ENCODE measurements at regions not wholly inside any gene's neighbourhood (a gene's known extent, or its start where the extent isn't known, plus 50 kb on each side); places are given as distances from the start of the nearest gene placed in this dataset.
"Not testable (repeated sequence)": the region's sequence is repeated elsewhere in the genome, so short reads cannot be mapped to it uniquely, and the experiment has no call there.

- peaks cover 15% of the 10 kb centered on the region for H3K9me3 Mint-ChIP-seq (ENCODE audit: unreplicated experiment)
- H3K36me3 Mint-ChIP-seq (ENCODE audit: low read depth, unreplicated experiment): no peaks in the 10 kb centered on the region
Observed at GRCh38 chr12:131422187-131422520, 288.7 kb upstream of the SFSWAP start.

GRCh38 chr12:131422744-131423143 is 288.1 kb upstream of the SFSWAP start:
- H3K4me3 Mint-ChIP-seq (ENCODE audit: unreplicated experiment): no peak overlapping the region
- no peak for DNase-seq (ENCODE audit: low spot score)
- TF ChIP-seq, protein P1, sequence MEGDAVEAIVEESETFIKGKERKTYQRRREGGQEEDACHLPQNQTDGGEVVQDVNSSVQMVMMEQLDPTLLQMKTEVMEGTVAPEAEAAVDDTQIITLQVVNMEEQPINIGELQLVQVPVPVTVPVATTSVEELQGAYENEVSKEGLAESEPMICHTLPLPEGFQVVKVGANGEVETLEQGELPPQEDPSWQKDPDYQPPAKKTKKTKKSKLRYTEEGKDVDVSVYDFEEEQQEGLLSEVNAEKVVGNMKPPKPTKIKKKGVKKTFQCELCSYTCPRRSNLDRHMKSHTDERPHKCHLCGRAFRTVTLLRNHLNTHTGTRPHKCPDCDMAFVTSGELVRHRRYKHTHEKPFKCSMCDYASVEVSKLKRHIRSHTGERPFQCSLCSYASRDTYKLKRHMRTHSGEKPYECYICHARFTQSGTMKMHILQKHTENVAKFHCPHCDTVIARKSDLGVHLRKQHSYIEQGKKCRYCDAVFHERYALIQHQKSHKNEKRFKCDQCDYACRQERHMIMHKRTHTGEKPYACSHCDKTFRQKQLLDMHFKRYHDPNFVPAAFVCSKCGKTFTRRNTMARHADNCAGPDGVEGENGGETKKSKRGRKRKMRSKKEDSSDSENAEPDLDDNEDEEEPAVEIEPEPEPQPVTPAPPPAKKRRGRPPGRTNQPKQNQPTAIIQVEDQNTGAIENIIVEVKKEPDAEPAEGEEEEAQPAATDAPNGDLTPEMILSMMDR (IDR thresholded peaks at IDR 0.05; ENCODE audit: unreplicated experiment): no peak
- H3K4me1 Mint-ChIP-seq (ENCODE audit: unreplicated experiment): no peaks in the 10 kb centered on the region
- H3K36me3 Mint-ChIP-seq (ENCODE audit: low read depth, unreplicated experiment): no peaks in the 10 kb centered on the region
- peaks cover 3% of the 10 kb centered on the region for H3K27me3 Mint-ChIP-seq (ENCODE audit: unreplicated experiment)
- peaks cover 15% of the 10 kb centered on the region for H3K9me3 Mint-ChIP-seq (ENCODE audit: unreplicated experiment)
- no peak overlapping the region for H3K27ac Mint-ChIP-seq (ENCODE audit: unreplicated experiment)

More at GRCh38 chr12:131422187-131422520, 288.7 kb upstream of the SFSWAP start:
- TF ChIP-seq, protein P1 (IDR thresholded peaks at IDR 0.05; ENCODE audit: unreplicated experiment): no peak
- Mint-ChIP-seq H3K27ac (ENCODE audit: unreplicated experiment) (no peak overlapping the region), H3K4me1 (ENCODE audit: unreplicated experiment) (no peaks in the 10 kb centered on the region), H3K4me3 (ENCODE audit: unreplicated experiment) (no peak overlapping the region), H3K27me3 (ENCODE audit: unreplicated experiment) (peaks cover 3% of the 10 kb centered on the region)
- no peak for DNase-seq (ENCODE audit: low spot score)

DNA sequence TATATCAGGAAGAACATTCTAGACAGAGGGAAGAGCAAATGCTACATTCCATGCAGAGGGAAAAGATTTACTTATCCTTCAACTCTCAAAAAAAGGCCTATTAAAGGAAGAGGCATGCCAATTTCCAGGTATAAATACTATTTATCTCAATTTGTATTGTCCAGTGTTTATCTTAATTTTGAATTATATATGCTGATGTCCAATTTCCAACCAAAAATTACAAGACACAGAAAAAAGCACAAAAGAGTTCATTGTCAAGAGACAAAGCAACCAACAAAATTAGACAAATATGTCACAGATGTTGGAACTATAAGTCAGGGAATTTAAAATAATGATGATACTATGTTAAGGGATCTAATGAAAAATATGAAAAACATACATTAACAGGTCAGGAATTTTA is 286.6 kb upstream of the SFSWAP start:
- H3K27ac Mint-ChIP-seq (ENCODE audit: unreplicated experiment): no peak overlapping the region
- no peaks in the 10 kb centered on the region for H3K4me1 Mint-ChIP-seq (ENCODE audit: unreplicated experiment)
- no peaks in the 10 kb centered on the region for H3K36me3 Mint-ChIP-seq (ENCODE audit: low read depth, unreplicated experiment)
- TF ChIP-seq, protein P1 (IDR thresholded peaks at IDR 0.05; ENCODE audit: unreplicated experiment): no peak
- no peak overlapping the region for H3K4me3 Mint-ChIP-seq (ENCODE audit: unreplicated experiment)
- peaks cover 4% of the 10 kb centered on the region for H3K27me3 Mint-ChIP-seq (ENCODE audit: unreplicated experiment)
- no peak for DNase-seq (ENCODE audit: low spot score)
- H3K9me3 Mint-ChIP-seq (ENCODE audit: unreplicated experiment): peaks cover 8% of the 10 kb centered on the region

DNA sequence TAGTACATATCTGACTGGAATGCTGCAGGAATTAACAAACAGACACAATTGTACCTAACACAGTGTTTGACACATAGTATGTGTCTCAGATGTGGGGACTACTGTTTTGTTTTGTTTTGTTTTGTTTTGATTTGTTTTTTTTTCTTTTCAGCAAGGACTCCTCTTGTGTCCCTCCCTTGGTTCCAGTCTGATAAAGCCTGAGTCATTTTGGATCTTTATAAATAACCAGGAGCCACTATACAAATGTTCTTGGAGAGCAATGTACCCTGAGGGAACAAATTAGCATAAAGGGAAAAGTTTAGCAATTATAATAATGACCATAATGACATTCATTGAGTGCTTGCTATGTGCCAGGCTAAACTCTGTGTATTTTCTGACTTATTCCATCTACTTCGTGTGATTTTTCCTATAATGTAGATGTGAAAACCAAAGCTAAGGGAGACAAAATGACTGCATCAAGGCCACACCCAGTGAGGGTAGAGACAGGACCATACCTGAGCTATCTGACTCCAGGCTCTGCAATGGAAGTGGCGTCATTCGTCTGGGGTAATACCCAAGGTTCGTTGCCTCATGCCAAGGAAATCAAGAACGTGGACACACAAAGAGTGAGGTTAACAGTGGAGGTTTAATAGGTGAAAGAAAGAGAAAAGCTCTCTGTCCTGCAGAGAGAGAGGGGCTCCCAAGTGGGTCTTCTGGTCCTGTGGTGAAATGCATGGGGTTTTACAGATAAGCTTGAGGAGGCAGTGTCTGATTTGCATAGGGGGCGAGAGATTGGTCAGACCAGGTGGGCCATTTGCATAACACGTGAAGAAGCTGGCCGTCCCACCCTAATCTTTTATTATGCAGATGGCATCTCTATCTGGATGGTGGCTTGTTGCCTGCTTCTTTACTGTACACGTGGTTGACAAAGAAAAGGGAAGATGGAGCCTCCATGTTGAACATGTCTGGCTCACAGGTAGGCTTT is 285.5 kb upstream of the SFSWAP start:
- H3K9me3 Mint-ChIP-seq (ENCODE audit: unreplicated experiment): peaks cover 8% of the 10 kb centered on the region
- DNase-seq (ENCODE audit: low spot score): no peak
- no peak overlapping the region for H3K27ac Mint-ChIP-seq (ENCODE audit: unreplicated experiment)
- peaks cover 4% of the 10 kb centered on the region for H3K27me3 Mint-ChIP-seq (ENCODE audit: unreplicated experiment)
- TF ChIP-seq, protein P1 (IDR thresholded peaks at IDR 0.05; ENCODE audit: unreplicated experiment): no peak
- no peaks in the 10 kb centered on the region for H3K36me3 Mint-ChIP-seq (ENCODE audit: low read depth, unreplicated experiment)
- no peak overlapping the region for H3K4me3 Mint-ChIP-seq (ENCODE audit: unreplicated experiment)
- H3K4me1 Mint-ChIP-seq (ENCODE audit: unreplicated experiment): no peaks in the 10 kb centered on the region

DNA sequence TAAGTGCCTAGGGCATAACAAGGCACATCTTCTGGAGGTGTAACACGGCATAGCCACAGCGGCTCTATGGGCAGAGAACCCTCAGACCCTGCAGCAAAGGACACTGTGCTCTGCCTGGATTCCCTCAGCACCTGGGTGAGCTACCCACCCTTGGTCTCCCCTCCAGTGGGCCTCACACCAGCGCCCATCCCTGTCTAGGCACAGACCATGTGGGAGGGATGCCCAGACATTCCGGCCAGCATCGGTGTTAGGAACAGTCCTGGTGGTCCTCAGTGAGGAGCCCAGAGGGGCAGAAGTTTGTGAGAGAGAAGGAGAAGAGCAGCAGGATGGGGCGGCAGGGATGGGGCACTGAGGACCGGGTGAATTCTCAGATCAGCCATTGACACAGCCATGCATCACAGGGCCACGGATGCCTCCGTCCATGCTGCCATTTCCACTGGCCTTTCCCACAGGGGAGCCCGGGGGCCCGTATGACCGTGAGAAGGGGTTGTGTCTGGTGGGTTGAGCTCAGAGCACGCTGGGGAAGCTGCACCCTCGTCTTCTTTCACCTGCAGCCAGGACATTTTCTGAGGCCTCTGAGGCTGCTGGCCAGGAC is 282.7 kb upstream of the SFSWAP start:
- peaks cover 4% of the 10 kb centered on the region for H3K4me1 Mint-ChIP-seq (ENCODE audit: unreplicated experiment)
- no peak overlapping the region for H3K4me3 Mint-ChIP-seq (ENCODE audit: unreplicated experiment)
- H3K27me3 Mint-ChIP-seq (ENCODE audit: unreplicated experiment): peaks cover 4% of the 10 kb centered on the region
- H3K27ac Mint-ChIP-seq (ENCODE audit: unreplicated experiment): no peak overlapping the region
- H3K36me3 Mint-ChIP-seq (ENCODE audit: low read depth, unreplicated experiment): no peaks in the 10 kb centered on the region
- TF ChIP-seq, protein P1 (IDR thresholded peaks at IDR 0.05; ENCODE audit: unreplicated experiment): no peak
- DNase-seq (ENCODE audit: low spot score): no peak
- peaks cover 8% of the 10 kb centered on the region for H3K9me3 Mint-ChIP-seq (ENCODE audit: unreplicated experiment)

- not testable (repeated sequence) for H3K9me3 Mint-ChIP-seq (ENCODE audit: unreplicated experiment); H3K4me3 Mint-ChIP-seq (ENCODE audit: unreplicated experiment); H3K4me1 Mint-ChIP-seq (ENCODE audit: unreplicated experiment); H3K27ac Mint-ChIP-seq (ENCODE audit: unreplicated experiment); H3K27me3 Mint-ChIP-seq (ENCODE audit: unreplicated experiment); H3K36me3 Mint-ChIP-seq (ENCODE audit: low read depth, unreplicated experiment); DNase-seq (ENCODE audit: low spot score)
Observed at GRCh38 chr12:131429221-131429620, 281.7 kb upstream of the SFSWAP start.

GRCh38 chr12:131429697-131430096 is 281.2 kb upstream of the SFSWAP start:
- not testable (repeated sequence) for H3K27ac Mint-ChIP-seq (ENCODE audit: unreplicated experiment)

More at GRCh38 chr12:131429697-131430096, 281.2 kb upstream of the SFSWAP start:
- H3K4me3 Mint-ChIP-seq (ENCODE audit: unreplicated experiment); DNase-seq (ENCODE audit: low spot score); H3K36me3 Mint-ChIP-seq (ENCODE audit: low read depth, unreplicated experiment); H3K27me3 Mint-ChIP-seq (ENCODE audit: unreplicated experiment); H3K4me1 Mint-ChIP-seq (ENCODE audit: unreplicated experiment); H3K9me3 Mint-ChIP-seq (ENCODE audit: unreplicated experiment): not testable (repeated sequence)
